GM23338 (cell line): ENCODE measurements at regions not wholly inside any gene's neighbourhood (a gene's known extent, or its start where the extent isn't known, plus 50 kb on each side); places are given as distances from the start of the nearest gene placed in this dataset.
A peak's percentile ranks its signal among the peaks of the same experiment; 100 is the strongest.

Experiments
- ATAC-seq: fragments of 200-7000 bp; cut with Tn5 transposase; 3 replicates; pipeline ENCODE4 v1.9.1; 2020
- DNase-seq: peaks from one replicate; pipeline ENCODE4 v3.0.0-alpha.2; 2015; ENCODE audit warnings: low spot score
- H2AFZ ChIP-seq: fragments of 200-600 bp; sonication (generic); 2 replicates; pipeline ENCODE4 v1.8.0; 2016; ENCODE audit warnings: antibody characterized with exemption, mild to moderate bottlenecking, moderate library complexity
- H3F3A ChIP-seq: fragments of 200-600 bp; sonication (generic); replicated peaks from 2 replicates; pipeline ENCODE4 v1.8.0; 2017; ENCODE audit warnings: antibody characterized with exemption, mixed run types, low read depth
- H3K27ac ChIP-seq: fragments of 200-600 bp; sonication (generic); 2 replicates; pipeline ENCODE4 v1.6.1; 2016; ENCODE audit warnings: low read depth
- H3K27me3 ChIP-seq: fragments of 200-600 bp; sonication (generic); 2 replicates; pipeline ENCODE4 v1.8.0; 2016; ENCODE audit warnings: mild to moderate bottlenecking, mixed run types, moderate library complexity; ENCODE audit not compliant: insufficient read depth
- H3K36me3 ChIP-seq: fragments of 200-600 bp; sonication (generic); 2 replicates; pipeline ENCODE4 v1.8.0; 2016; ENCODE audit warnings: mild to moderate bottlenecking; ENCODE audit not compliant: insufficient read depth
- H3K4me1 ChIP-seq: fragments of 200-600 bp; sonication (generic); 2 replicates; pipeline ENCODE4 v1.8.0; 2016; ENCODE audit warnings: mild to moderate bottlenecking, moderate library complexity; ENCODE audit not compliant: insufficient read depth
- H3K4me2 ChIP-seq: fragments of 200-600 bp; sonication (generic); 2 replicates; pipeline ENCODE4 v1.7.1; 2017; ENCODE audit warnings: mixed run types
- H3K4me3 ChIP-seq: fragments of 200-600 bp; sonication (generic); 2 replicates; pipeline ENCODE4 v1.6.1; 2016; ENCODE audit warnings: mixed run types
- H3K79me2 ChIP-seq: fragments of 200-600 bp; sonication (generic); replicated peaks from 2 replicates; pipeline ENCODE4 v1.8.0; 2017; ENCODE audit warnings: mild to moderate bottlenecking; ENCODE audit not compliant: insufficient read depth
- H3K9me2 ChIP-seq: fragments of 200-600 bp; sonication (generic); 2 replicates; pipeline ENCODE4 v1.8.0; 2017; ENCODE audit not compliant: insufficient read depth
- H4K20me1 ChIP-seq: fragments of 200-600 bp; sonication (generic); replicated peaks from 2 replicates; pipeline ENCODE4 v1.8.0; 2017; ENCODE audit warnings: mild to moderate bottlenecking; ENCODE audit not compliant: insufficient read depth
- H3K27ac Mint-ChIP-seq: 2 replicates; pipeline ENCODE4 v1.8.0; 2020; ENCODE audit warnings: inconsistent platforms, mild to moderate bottlenecking, moderate library complexity, mixed read lengths
- H3K27me3 Mint-ChIP-seq: 3 replicates; pipeline ENCODE4 v1.8.0; 2022; ENCODE audit warnings: low read depth, mild to moderate bottlenecking, moderate library complexity, mixed read lengths, inconsistent platforms; ENCODE audit not compliant: insufficient read depth, poor library complexity
- H3K36me3 Mint-ChIP-seq: 3 replicates; pipeline ENCODE4 v1.8.0; 2021; ENCODE audit warnings: low read depth, mild to moderate bottlenecking, inconsistent platforms, moderate library complexity, mixed read lengths
- H3K4me1 Mint-ChIP-seq: 3 replicates; pipeline ENCODE4 v1.8.0; 2020; ENCODE audit warnings: mild to moderate bottlenecking, inconsistent platforms, mixed read lengths
- H3K4me3 Mint-ChIP-seq: 3 replicates; pipeline ENCODE4 v1.8.0; 2021; ENCODE audit warnings: moderate library complexity, mild to moderate bottlenecking, inconsistent platforms, mixed read lengths
- H3K9me3 Mint-ChIP-seq: 3 replicates; pipeline ENCODE4 v1.8.0; 2020; ENCODE audit warnings: moderate library complexity, mild to moderate bottlenecking, inconsistent platforms, mixed read lengths
- CTCF ChIP-seq, 2 experiments: fragments of 200-600 bp in 1 of 2; sonication (generic) in 1 of 2; conservative IDR thresholded peaks; 2 replicates each; pipeline versions ENCODE4 v1.5.1 to v1.6.1; 2016 to 2017; ENCODE audit warnings: antibody characterized with exemption in 2 of 2, low read depth in 2 of 2, mild to moderate bottlenecking in 2 of 2, moderate library complexity in 1 of 2
- EZH2 ChIP-seq: fragments of 200-600 bp; sonication (generic); IDR thresholded peaks from one replicate; pipeline ENCODE4 v1.8.0; 2017; ENCODE audit warnings: antibody characterized with exemption, mild to moderate bottlenecking, low read depth; ENCODE audit not compliant: unreplicated experiment
- NANOG ChIP-seq: IDR thresholded peaks from 2 replicates; pipeline ENCODE4 v1.6.1; 2016; ENCODE audit warnings: antibody characterized with exemption, borderline replicate concordance
- STAT1 ChIP-seq: IDR thresholded peaks from one replicate; pipeline ENCODE4 v1.6.1; 2016; ENCODE audit warnings: antibody characterized with exemption; ENCODE audit not compliant: unreplicated experiment
- ZNF331 ChIP-seq: fragments of 250-450 bp; sonication (Bioruptor Pico); IDR thresholded peaks from 2 replicates; pipeline ENCODE4 v1.5.0; 2020; ENCODE audit warnings: low read depth, mild to moderate bottlenecking, moderate library complexity
- ZNF462 ChIP-seq: fragments of 250-450 bp; sonication (Bioruptor Pico); IDR thresholded peaks from 2 replicates; pipeline ENCODE4 v1.5.0; 2020; ENCODE audit warnings: mild to moderate bottlenecking, moderate library complexity

- H3K9me3 Mint-ChIP-seq, result no peaks in the 10 kb centered on the region; the same call in 2 of the 3 replicates
- H3K27ac ChIP-seq, result no peak overlapping the region
Observed at GRCh38 chr11:115008799-115009198, 330.5 kb downstream of the NXPE2 start.

More at GRCh38 chr11:115008799-115009198, 330.5 kb downstream of the NXPE2 start:
- Mint-ChIP-seq H3K27me3 (no peaks in the 10 kb centered on the region), H3K36me3 (no peaks in the 10 kb centered on the region; the same call in 2 of the 3 replicates), H3K27ac (no peak overlapping the region), H3K4me3 (no peak overlapping the region), H3K4me1 (no peaks in the 10 kb centered on the region)
- Histone ChIP-seq H3K4me1 (no peaks in the 10 kb centered on the region), H3K4me3 (no peak overlapping the region), H3K79me2 (no peaks in the 10 kb centered on the region), H3K36me3 (no peaks in the 10 kb centered on the region), H4K20me1 (no peaks in the 10 kb centered on the region), H3K9me2 (0 out of 2 replicates have a peak, but pooled peaks cover 4% of the 10 kb centered on the region), H3K27me3 (no peaks in the 10 kb centered on the region), H3K4me2 (no peak overlapping the region), H2AFZ (peak overlapping the region; percentile 74), H3F3A (no peaks in the 10 kb centered on the region)
- DNase-seq (peak; percentile 11), ATAC-seq (peak; percentile 49)
- TF ChIP-seq CTCF (conservative IDR thresholded peaks at IDR 0.05; ENCODE audit: low read depth in 2 of 2) (peak in 1 of 2 experiments; percentile 22; a peak in 1 of 4 replicates), NANOG (no peak), STAT1 (no peak), ZNF331 (CRISPR knock-in tag) (no peak), EZH2 (no peak), ZNF462 (CRISPR knock-in tag) (no peak)
